D721Med (cell line): ENCODE measurements at regions not wholly inside any gene's neighbourhood (a gene's known extent, or its start where the extent isn't known, plus 50 kb on each side); places are given as distances from the start of the nearest gene placed in this dataset.
"Not testable (repeated sequence)": the region's sequence is repeated elsewhere in the genome, so short reads cannot be mapped to it uniquely, and the experiment has no call there.

ENCODE experiments used
- DNase-seq: peaks from one replicate; pipeline ENCODE4 v3.0.0; 2011; ENCODE audit warnings: low spot score; ENCODE audit not compliant: insufficient read length
- FAIRE-seq: peaks from 2 replicates; lab custom pipeline; 2011; peaks lifted over from hg19 to GRCh38; lab: Jason Lieb, UNC
- CTCF ChIP-seq: IDR thresholded peaks from 2 replicates; pipeline ENCODE4 v1.5.1; 2012; ENCODE audit warnings: mild to moderate bottlenecking, control low read depth; ENCODE audit not compliant: insufficient read depth; ENCODE audit errors: missing control alignments

- no peak for TF ChIP-seq CTCF
- no peak for FAIRE-seq
Measured at GRCh38 chr18:76605341-76605929, 110.4 kb upstream of the ZNF516 start.

DNA sequence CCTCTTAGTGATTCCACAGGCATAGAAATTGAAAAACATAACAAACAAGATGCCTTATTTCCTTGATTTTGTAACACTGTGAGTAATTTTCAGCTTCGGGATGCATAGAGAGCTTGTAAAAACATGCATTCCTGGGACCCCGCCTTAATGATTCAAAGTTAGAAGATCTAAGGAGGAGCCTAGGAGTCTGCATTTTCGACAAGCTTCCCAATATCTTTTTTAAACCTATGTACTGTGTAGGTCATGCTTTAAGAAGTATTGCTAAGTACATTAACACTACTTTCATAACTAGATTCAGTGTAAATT is 109.8 kb upstream of the ZNF516 start:
- no peak for FAIRE-seq
- no peak for DNase-seq
- TF ChIP-seq CTCF = no peak

More at GRCh38 chr18:76605341-76605929, 110.4 kb upstream of the ZNF516 start:
- no peak for DNase-seq

DNA sequence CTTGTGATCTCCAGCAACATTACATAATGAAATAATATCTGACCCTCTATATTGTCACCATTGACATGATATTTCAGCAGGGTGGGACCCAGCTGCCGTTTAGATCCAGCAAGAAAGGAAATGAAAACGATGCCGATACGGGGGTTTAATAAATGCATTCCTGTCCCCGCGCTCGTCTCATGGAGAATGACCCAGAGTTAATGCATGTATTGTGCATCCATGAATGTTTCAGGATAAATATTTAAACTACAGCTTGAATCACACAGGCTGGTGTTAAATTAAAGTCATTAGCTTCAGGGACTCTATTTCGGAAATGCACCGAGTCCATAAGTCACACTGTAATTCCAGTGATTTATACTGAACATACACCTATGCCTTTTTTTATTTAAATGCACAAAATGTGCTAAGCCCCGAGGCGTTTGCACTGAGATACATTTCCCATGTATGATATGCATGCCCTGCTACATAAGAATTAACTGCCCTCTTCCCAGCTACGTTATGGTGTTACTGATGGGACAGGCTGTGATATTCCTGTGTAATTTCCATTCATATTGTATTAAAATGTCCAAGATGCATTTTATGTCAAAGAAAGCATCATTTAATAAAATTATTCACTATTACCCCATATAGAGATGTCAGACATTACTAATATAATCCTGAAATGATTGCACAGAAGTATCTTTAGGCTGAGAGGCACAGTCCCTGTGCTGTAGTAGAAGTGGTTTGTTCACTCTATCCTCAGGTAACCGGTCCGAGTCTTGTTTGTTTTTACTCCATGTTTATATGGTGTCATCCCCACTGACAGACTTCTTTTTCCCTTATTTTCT is 109.3 kb upstream of the ZNF516 start:
- no peak for TF ChIP-seq CTCF
- FAIRE-seq = no peak
- no peak for DNase-seq

DNA sequence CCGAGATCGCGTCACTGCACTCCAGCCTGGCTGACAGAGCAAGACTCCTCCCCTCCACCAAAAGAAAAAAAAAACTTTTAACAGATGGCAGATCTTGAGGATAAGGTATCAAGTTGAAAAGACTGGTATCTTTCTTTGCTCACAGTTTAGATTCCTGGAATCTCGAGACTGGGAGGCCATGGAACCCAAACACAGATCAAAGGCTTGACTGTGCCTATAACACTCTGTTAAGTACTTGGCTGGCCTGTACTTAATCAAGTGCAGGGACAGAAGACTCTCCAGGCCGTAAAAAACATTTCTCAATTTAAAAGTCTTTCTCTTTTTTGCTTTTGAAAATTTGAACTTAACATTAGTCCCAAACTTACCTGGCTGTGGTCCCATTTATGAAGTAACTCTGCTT is 107.1 kb upstream of the ZNF516 start:
- TF ChIP-seq CTCF = no peak
- FAIRE-seq (peak; percentile 82), DNase-seq (no peak)

DNA sequence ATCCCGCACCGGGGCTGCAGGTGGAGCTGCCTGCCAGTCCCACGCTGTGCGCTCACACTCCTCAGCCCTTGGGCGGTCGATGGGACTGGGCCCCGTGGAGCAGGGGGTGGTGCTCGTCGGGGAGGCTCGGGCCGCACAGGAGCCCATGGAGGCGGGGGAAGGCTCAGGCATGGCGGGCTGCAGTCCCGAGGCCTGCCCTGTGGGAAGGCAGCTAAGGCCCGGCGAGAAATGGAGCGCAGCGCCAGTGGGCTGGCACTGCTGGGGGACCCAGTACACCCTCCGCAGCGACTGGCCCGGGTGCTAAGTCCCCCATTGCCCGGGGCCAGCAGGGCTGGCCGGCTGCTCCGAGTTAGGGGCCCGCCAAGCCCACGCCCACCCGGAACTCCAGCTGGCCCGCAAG is 105.0 kb upstream of the ZNF516 start:
- DNase-seq, FAIRE-seq: not testable (repeated sequence)

DNA sequence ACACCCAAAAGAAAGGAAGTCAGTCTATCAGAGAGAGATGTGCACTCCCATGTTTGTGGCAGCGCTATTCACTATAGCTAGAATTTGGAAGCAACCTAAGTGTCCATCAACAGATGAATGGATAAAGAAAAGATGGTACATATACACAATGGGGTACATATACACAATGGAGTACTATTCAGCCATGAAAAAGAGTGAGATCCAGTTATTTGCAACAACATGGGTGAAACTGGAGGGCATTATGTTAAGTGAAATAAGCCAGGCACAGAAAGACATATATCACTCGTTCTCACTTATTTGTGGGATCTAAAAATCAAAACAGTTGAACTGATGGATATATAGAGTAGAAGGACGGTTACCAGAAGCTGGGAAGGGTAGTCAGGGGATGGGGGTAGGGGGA is 99.9 kb upstream of the ZNF516 start:
- TF ChIP-seq CTCF = no peak
- no peak for DNase-seq
- no peak for FAIRE-seq

- no peak for TF ChIP-seq CTCF
- FAIRE-seq = peak; percentile 94
- DNase-seq = no peak
Measured at GRCh38 chr18:76593843-76594242, 98.8 kb upstream of the ZNF516 start.

DNA sequence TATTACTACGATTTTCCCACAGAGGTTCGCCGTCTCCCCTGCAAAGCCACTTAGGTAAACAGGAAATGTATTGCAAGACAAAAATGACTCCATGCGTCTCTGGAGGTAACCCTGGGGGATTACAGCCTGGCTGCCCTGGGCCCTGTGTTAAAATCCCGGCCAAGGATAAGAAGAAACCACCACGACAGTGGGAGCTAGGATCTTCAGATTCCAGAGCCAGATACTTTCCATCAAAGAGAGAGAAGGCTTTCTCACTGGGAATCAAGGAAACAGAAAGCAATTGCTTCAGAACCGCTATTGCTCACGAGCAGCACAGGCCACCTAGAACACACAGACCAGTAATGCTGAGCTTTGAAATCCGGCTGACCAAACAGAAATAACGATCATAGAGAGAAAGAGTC is 97.9 kb upstream of the ZNF516 start:
- DNase-seq (no peak), FAIRE-seq (peak; percentile 41)
- no peak for TF ChIP-seq CTCF
